ENCODE measurements at regions not wholly inside any gene's neighbourhood (a gene's known extent, or its start where the extent isn't known, plus 50 kb on each side); places are given as distances from the start of the nearest gene placed in this dataset.

GRCh38 chrX:116694046-116694445 lies 231.3 kb upstream of the CT83 start:
- Histone ChIP-seq H3K23me2 (ENCODE audit: low read depth, low read length) (no peaks in the 10 kb centered on the region), H2BK12ac (ENCODE audit: low read depth, low read length) (no peak overlapping the region), H2AK5ac (ENCODE audit: low read depth, low read length) (no peak overlapping the region), H2BK5ac (ENCODE audit: low read depth, low read length) (no peak overlapping the region), H3K27me3 (replicated peaks in 1 of 4; ENCODE audit: control insufficient read depth in 3 of 4, extremely low read depth in 1 of 4, insufficient read depth in 3 of 4, low read length in 3 of 4) (no peaks in the 10 kb centered on the region), H3K4me2 (ENCODE audit: insufficient read depth in 1 of 2, low read depth in 2 of 2, low read length in 2 of 2) (no peak overlapping the region), H3K9me3 (ENCODE audit: insufficient read depth in 2 of 2, low read depth in 1 of 2, low read length in 1 of 2) (no peaks in the 10 kb centered on the region), H4K5ac (ENCODE audit: insufficient read length, low read depth, low read length) (no peak overlapping the region), H2BK120ac (replicated peaks; ENCODE audit: low read depth, low read length) (no peak overlapping the region), H4K20me1 (replicated peaks in 1 of 2; ENCODE audit: control insufficient read depth in 1 of 2, insufficient read depth in 2 of 2, low read length in 2 of 2) (no peaks in the 10 kb centered on the region), H3K36me3 (ENCODE audit: control insufficient read depth in 2 of 4, insufficient read depth in 4 of 4, low read length in 3 of 4) (no peaks in the 10 kb centered on the region), H3K79me1 (ENCODE audit: low read depth, low read length) (no peaks in the 10 kb centered on the region), H3K4me1 (replicated peaks in 1 of 4; ENCODE audit: control insufficient read depth in 3 of 4, insufficient read depth in 4 of 4, low read length in 3 of 4) (no peaks in the 10 kb centered on the region), H3K79me2 (ENCODE audit: control insufficient read depth in 1 of 2, insufficient read depth in 2 of 2, low read length in 2 of 2) (no peaks in the 10 kb centered on the region), H2BK20ac (ENCODE audit: low read length) (no peak overlapping the region), H3K56ac (replicated peaks; ENCODE audit: insufficient read length, low read depth, low read length) (no peak overlapping the region), H3K4me3 (ENCODE audit: extremely low read depth in 1 of 4, insufficient read depth in 2 of 4, low read depth in 3 of 4, low read length in 4 of 4) (no peak overlapping the region), H4K8ac (ENCODE audit: extremely low read depth, insufficient read depth, low read length) (no peak overlapping the region; the same call in 1 of the 2 replicates), H3K14ac (ENCODE audit: insufficient read length) (no peak overlapping the region), H3K9ac (replicated peaks in 1 of 4; ENCODE audit: extremely low read depth in 1 of 4, low read depth in 3 of 4, low read length in 3 of 4) (no peak overlapping the region), H3K23ac (ENCODE audit: insufficient read length) (no peak overlapping the region), H4K91ac (replicated peaks; ENCODE audit: insufficient read length, low read length) (no peak overlapping the region), H2BK15ac (ENCODE audit: low read length) (no peak overlapping the region), H3K4ac (replicated peaks; ENCODE audit: insufficient read length, low read depth, low read length) (no peak overlapping the region), H3K27ac (ENCODE audit: low read depth, low read length) (no peak overlapping the region), H3K18ac (ENCODE audit: extremely low read depth, low read length) (no peak overlapping the region), H2AFZ (ENCODE audit: low read length) (no peak overlapping the region)
- WGBS, 2 experiments (ENCODE audit: extremely low coverage in 1 of 2, insufficient coverage in 1 of 2, insufficient read length in 1 of 2, insufficient replicate concordance in 2 of 2, low coverage in 1 of 2, low lambda C conversion rate in 2 of 2, missing lambda C conversion rate in 1 of 2): 89% methylated on average over 12 of the region's 19 CpGs; no CpG with 5 or more reads in 1 of the 2 experiments
- DNase-seq (ENCODE audit: low read depth in 1 of 2, low spot score in 2 of 2) (no peak), FAIRE-seq (no peak)
- POLR2A ChIA-PET (ENCODE audit: partially characterized antibody): no interaction called here
- TF ChIP-seq, protein P1, sequence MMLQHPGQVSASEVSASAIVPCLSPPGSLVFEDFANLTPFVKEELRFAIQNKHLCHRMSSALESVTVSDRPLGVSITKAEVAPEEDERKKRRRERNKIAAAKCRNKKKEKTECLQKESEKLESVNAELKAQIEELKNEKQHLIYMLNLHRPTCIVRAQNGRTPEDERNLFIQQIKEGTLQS (IDR thresholded peaks at IDR 0.05; ENCODE audit: insufficient read depth, low read depth, low read length): no peak
- TF ChIP-seq NANOG (IDR thresholded peaks at IDR 0.05; ENCODE audit: insufficient read depth, low read depth, low read length, poor library complexity, severe bottlenecking) (no peak), CREB1 (IDR thresholded peaks at IDR 0.05) (no peak), KDM1A (IDR thresholded peaks at IDR 0.05; ENCODE audit: borderline replicate concordance, low read length) (no peak), SIN3A (conservative IDR thresholded peaks at IDR 0.05 in 1 of 2, IDR thresholded peaks at IDR 0.05 in 1 of 2; ENCODE audit: low read depth in 1 of 2, low read length in 2 of 2) (no peak), SP2 (IDR thresholded peaks at IDR 0.05; ENCODE audit: low read length) (no peak), GABPA (IDR thresholded peaks at IDR 0.05; ENCODE audit: borderline replicate concordance, insufficient read depth, low read length) (no peak), TAF7 (optimal IDR thresholded peaks at IDR 0.05; ENCODE audit: borderline replicate concordance, low read depth, low read length) (no peak), TAF1 (IDR thresholded peaks at IDR 0.05; ENCODE audit: low read depth, low read length) (no peak), CHD2 (IDR thresholded peaks at IDR 0.05; ENCODE audit: low read length) (no peak)
- CTCF ChIA-PET (ENCODE audit: partially characterized antibody): no interaction called here

All from H1 (cell line).